ENCODE measurements at regions not wholly inside any gene's neighbourhood (a gene's known extent, or its start where the extent isn't known, plus 50 kb on each side); places are given as distances from the start of the nearest gene placed in this dataset.

- TF ChIP-seq ZNF462 (CRISPR knock-in tag; IDR thresholded peaks at IDR 0.05) (no peak), EZH2 (IDR thresholded peaks at IDR 0.05; ENCODE audit: low read depth, unreplicated experiment) (no peak), CTCF (conservative IDR thresholded peaks at IDR 0.05; ENCODE audit: low read depth in 2 of 2) (no peak), REST (IDR thresholded peaks at IDR 0.05; ENCODE audit: unreplicated experiment) (no peak), POLR2AphosphoS5 (IDR thresholded peaks at IDR 0.05; ENCODE audit: low read depth) (no peak), ZNF331 (CRISPR knock-in tag; IDR thresholded peaks at IDR 0.05; ENCODE audit: low read depth) (no peak), JUNB (IDR thresholded peaks at IDR 0.05; ENCODE audit: unreplicated experiment) (no peak), CREB1 (CRISPR knock-in tag; IDR thresholded peaks at IDR 0.05; ENCODE audit: low read depth) (no peak), EZH2phosphoT487 (IDR thresholded peaks at IDR 0.05; ENCODE audit: unreplicated experiment) (no peak), STAT1 (IDR thresholded peaks at IDR 0.05; ENCODE audit: unreplicated experiment) (no peak), NANOG (IDR thresholded peaks at IDR 0.05; ENCODE audit: borderline replicate concordance) (no peak), ZNF114 (CRISPR knock-in tag; IDR thresholded peaks at IDR 0.05) (no peak)
- TF ChIP-seq, protein P1, sequence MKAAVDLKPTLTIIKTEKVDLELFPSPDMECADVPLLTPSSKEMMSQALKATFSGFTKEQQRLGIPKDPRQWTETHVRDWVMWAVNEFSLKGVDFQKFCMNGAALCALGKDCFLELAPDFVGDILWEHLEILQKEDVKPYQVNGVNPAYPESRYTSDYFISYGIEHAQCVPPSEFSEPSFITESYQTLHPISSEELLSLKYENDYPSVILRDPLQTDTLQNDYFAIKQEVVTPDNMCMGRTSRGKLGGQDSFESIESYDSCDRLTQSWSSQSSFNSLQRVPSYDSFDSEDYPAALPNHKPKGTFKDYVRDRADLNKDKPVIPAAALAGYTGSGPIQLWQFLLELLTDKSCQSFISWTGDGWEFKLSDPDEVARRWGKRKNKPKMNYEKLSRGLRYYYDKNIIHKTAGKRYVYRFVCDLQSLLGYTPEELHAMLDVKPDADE (IDR thresholded peaks at IDR 0.05) = no peak
These were observed 116.3 kb upstream of the FKBP1C start for GRCh38 chr6:63094947-63095346.
